ENCODE measurements at regions not wholly inside any gene's neighbourhood (a gene's known extent, or its start where the extent isn't known, plus 50 kb on each side); places are given as distances from the start of the nearest gene placed in this dataset.
A peak's percentile ranks its signal among the peaks of the same experiment; 100 is the strongest.

- no peaks in the 10 kb centered on the region for H3K4me1 ChIP-seq (ENCODE audit: insufficient read depth)
- 20% methylated on average over 1 of the region's 1 CpG for WGBS (ENCODE audit: low lambda C conversion rate, missing lambda C conversion rate)
- no peaks in the 10 kb centered on the region for H3K27me3 ChIP-seq
- H2AFZ ChIP-seq: no peak overlapping the region
- no peaks in the 10 kb centered on the region for H4K20me1 ChIP-seq (ENCODE audit: insufficient read depth, poor library complexity, severe bottlenecking)
- no peak overlapping the region for H3K27ac ChIP-seq
- DNase-seq (ENCODE audit: low spot score): peak; percentile 68
- no peak overlapping the region for H3K4me2 ChIP-seq
- TF ChIP-seq EZH2phosphoT487 (IDR thresholded peaks at IDR 0.05; ENCODE audit: low read depth, severe bottlenecking, unreplicated experiment) (no peak), EZH2 (IDR thresholded peaks at IDR 0.05; ENCODE audit: borderline replicate concordance) (no peak), CTCF (IDR thresholded peaks at IDR 0.05; ENCODE audit: poor library complexity) (no peak)
- no peak overlapping the region for H3K4me3 ChIP-seq
- H3K9me2 ChIP-seq (replicated peaks; ENCODE audit: insufficient read depth): no peaks in the 10 kb centered on the region
- no peaks in the 10 kb centered on the region for H3K9me3 ChIP-seq (ENCODE audit: low read depth)
- H3K79me2 ChIP-seq: no peaks in the 10 kb centered on the region
- H3K36me3 ChIP-seq (replicated peaks; ENCODE audit: insufficient read depth, low read depth): no peaks in the 10 kb centered on the region
Observed at GRCh38 chr21:43262427-43262826, 93.6 kb downstream of the CRYAA start.
